Neural cell (in vitro differentiated cells): ENCODE measurements at regions not wholly inside any gene's neighbourhood (a gene's known extent, or its start where the extent isn't known, plus 50 kb on each side); places are given as distances from the start of the nearest gene placed in this dataset.

Experiments
- EP300 ChIP-seq: fragments of 450-650 bp; conservative IDR thresholded peaks from 2 replicates; pipeline ENCODE4 v1.6.1; 2014; ENCODE audit warnings: antibody characterized with exemption, mild to moderate bottlenecking, moderate library complexity; ENCODE audit not compliant: poor library complexity, severe bottlenecking
- EZH2 ChIP-seq: fragments of 200-600, 300-800 bp; shearing (Covaris generic), sonication (generic); IDR thresholded peaks from 2 replicates; pipeline ENCODE4 v1.6.1; 2014; ENCODE audit warnings: antibody characterized with exemption, low read length, borderline replicate concordance, mild to moderate bottlenecking; ENCODE audit not compliant: insufficient read depth, poor library complexity, severe bottlenecking
- MXI1 ChIP-seq: fragments of 450-650 bp; conservative IDR thresholded peaks from 2 replicates; pipeline ENCODE4 v1.6.1; 2014; ENCODE audit warnings: antibody characterized with exemption, mild to moderate bottlenecking; ENCODE audit not compliant: poor library complexity, severe bottlenecking
- POLR2AphosphoS5 ChIP-seq: IDR thresholded peaks from 2 replicates; pipeline ENCODE4 v1.6.1; 2012
- RAD21 ChIP-seq: fragments of 450-650 bp; conservative IDR thresholded peaks from 2 replicates; pipeline ENCODE4 v1.6.1; 2014; ENCODE audit warnings: antibody characterized with exemption, mild to moderate bottlenecking, moderate library complexity
- REST ChIP-seq: IDR thresholded peaks from 2 replicates; pipeline ENCODE4 v1.6.1; 2012; ENCODE audit warnings: borderline replicate concordance
- TAF1 ChIP-seq: IDR thresholded peaks from 2 replicates; pipeline ENCODE4 v1.6.1; 2012; ENCODE audit warnings: low read depth
- TF ChIP-seq, protein P1 (sequence below): fragments of 450-650 bp; IDR thresholded peaks from 2 replicates; pipeline ENCODE4 v1.5.1; 2014; ENCODE audit warnings: antibody characterized with exemption, mild to moderate bottlenecking, moderate library complexity; ENCODE audit not compliant: poor library complexity, severe bottlenecking

- TF ChIP-seq MXI1 (no peak), EP300 (no peak), POLR2AphosphoS5 (no peak), RAD21 (no peak), EZH2 (no peak), REST (no peak), TAF1 (no peak)
- TF ChIP-seq, protein P1, sequence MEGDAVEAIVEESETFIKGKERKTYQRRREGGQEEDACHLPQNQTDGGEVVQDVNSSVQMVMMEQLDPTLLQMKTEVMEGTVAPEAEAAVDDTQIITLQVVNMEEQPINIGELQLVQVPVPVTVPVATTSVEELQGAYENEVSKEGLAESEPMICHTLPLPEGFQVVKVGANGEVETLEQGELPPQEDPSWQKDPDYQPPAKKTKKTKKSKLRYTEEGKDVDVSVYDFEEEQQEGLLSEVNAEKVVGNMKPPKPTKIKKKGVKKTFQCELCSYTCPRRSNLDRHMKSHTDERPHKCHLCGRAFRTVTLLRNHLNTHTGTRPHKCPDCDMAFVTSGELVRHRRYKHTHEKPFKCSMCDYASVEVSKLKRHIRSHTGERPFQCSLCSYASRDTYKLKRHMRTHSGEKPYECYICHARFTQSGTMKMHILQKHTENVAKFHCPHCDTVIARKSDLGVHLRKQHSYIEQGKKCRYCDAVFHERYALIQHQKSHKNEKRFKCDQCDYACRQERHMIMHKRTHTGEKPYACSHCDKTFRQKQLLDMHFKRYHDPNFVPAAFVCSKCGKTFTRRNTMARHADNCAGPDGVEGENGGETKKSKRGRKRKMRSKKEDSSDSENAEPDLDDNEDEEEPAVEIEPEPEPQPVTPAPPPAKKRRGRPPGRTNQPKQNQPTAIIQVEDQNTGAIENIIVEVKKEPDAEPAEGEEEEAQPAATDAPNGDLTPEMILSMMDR = no peak
These were observed 308.5 kb downstream of the LTN1 start for GRCh38 chr21:28683982-28684752.
